Fibroblast of lung (primary cell): ENCODE measurements at regions not wholly inside any gene's neighbourhood (a gene's known extent, or its start where the extent isn't known, plus 50 kb on each side); places are given as distances from the start of the nearest gene placed in this dataset.

Source experiments
- DNase-seq, 2 donors: peaks; one replicate each; pipeline versions ENCODE4 v3.0.0 to v3.0.0-alpha.2; 2010; ENCODE audit warnings: low read depth in 2 of 2
- H2AFZ ChIP-seq: 2 replicates; pipeline ENCODE4 v1.5.1; 2012; ENCODE audit warnings: low read length, control low read depth, inconsistent platforms
- H3K27ac ChIP-seq: 2 replicates; pipeline ENCODE4 v1.5.1; 2011; ENCODE audit warnings: low read length, control low read depth; ENCODE audit not compliant: insufficient read depth
- H3K27me3 ChIP-seq: 2 replicates; pipeline ENCODE4 v1.5.1; 2011; ENCODE audit warnings: mild to moderate bottlenecking, low read length; ENCODE audit not compliant: control insufficient read depth, insufficient read depth
- H3K36me3 ChIP-seq: 2 replicates; pipeline ENCODE4 v1.5.1; 2011; ENCODE audit warnings: low read length; ENCODE audit not compliant: control insufficient read depth, insufficient read depth
- H3K4me1 ChIP-seq: 2 replicates; pipeline ENCODE4 v1.5.1; 2011; ENCODE audit warnings: low read length; ENCODE audit not compliant: control insufficient read depth, insufficient read depth; ENCODE audit errors: extremely low read depth
- H3K4me2 ChIP-seq: 2 replicates; pipeline ENCODE4 v1.5.1; 2011; ENCODE audit warnings: low read length, control low read depth; ENCODE audit not compliant: insufficient read depth; ENCODE audit errors: extremely low read depth
- H3K4me3 ChIP-seq, 4 experiments: fragments of 200-600 bp in 1 of 4; sonication (generic) in 1 of 4; replicated peaks in 1 of 4; 2 replicates each; pipeline ENCODE4 v1.5.1; 2011 to 2016; ENCODE audit warnings: low read length in 4 of 4, low read depth in 3 of 4, mild to moderate bottlenecking in 3 of 4, control low read depth in 2 of 4, inconsistent platforms in 1 of 4, mixed read lengths in 1 of 4; ENCODE audit not compliant: insufficient read depth in 1 of 4; ENCODE audit errors: control extremely low read depth in 1 of 4
- H3K79me2 ChIP-seq: 2 replicates; pipeline ENCODE4 v1.5.1; 2012; ENCODE audit warnings: mild to moderate bottlenecking, low read length, inconsistent platforms; ENCODE audit not compliant: control insufficient read depth, insufficient read depth
- H3K9ac ChIP-seq: 2 replicates; pipeline ENCODE4 v1.5.1; 2011; ENCODE audit warnings: mild to moderate bottlenecking, low read length, control low read depth; ENCODE audit not compliant: insufficient read depth
- H3K9me3 ChIP-seq: 2 replicates; pipeline ENCODE4 v1.5.1; 2012; ENCODE audit warnings: low read depth, low read length; ENCODE audit not compliant: control insufficient read depth, insufficient read depth
- H4K20me1 ChIP-seq: 2 replicates; pipeline ENCODE4 v1.5.1; 2011; ENCODE audit warnings: low read length; ENCODE audit not compliant: control insufficient read depth, insufficient read depth; ENCODE audit errors: extremely low read depth
- CTCF ChIP-seq, 2 donors: IDR thresholded peaks in 1 of 2; conservative IDR thresholded peaks in 1 of 2; 1 replicate in 1 of 2; 2 replicates in 1 of 2; pipeline ENCODE4 v1.5.1; 2011 to 2012; ENCODE audit warnings: low read length in 2 of 2, control low read depth in 1 of 2, inconsistent platforms in 1 of 2, low read depth in 1 of 2, mild to moderate bottlenecking in 1 of 2
- EZH2 ChIP-seq: IDR thresholded peaks from 2 replicates; pipeline ENCODE4 v1.5.1; 2012; ENCODE audit warnings: low read length, control low read depth, mild to moderate bottlenecking; ENCODE audit errors: missing control alignments

GRCh38 chr1:4309676-4310320 is 344.6 kb upstream of the AJAP1 start:
- Histone ChIP-seq H3K4me3 (no peak overlapping the region), H3K9me3 (no peaks in the 10 kb centered on the region), H3K79me2 (no peaks in the 10 kb centered on the region), H3K27ac (no peak overlapping the region), H2AFZ (no peak overlapping the region), H3K9ac (no peak overlapping the region), H4K20me1 (no peaks in the 10 kb centered on the region), H3K4me2 (no peak overlapping the region), H3K4me1 (no peaks in the 10 kb centered on the region), H3K36me3 (no peaks in the 10 kb centered on the region), H3K27me3 (no peaks in the 10 kb centered on the region)
- TF ChIP-seq EZH2 (no peak), CTCF (conservative IDR thresholded peaks at IDR 0.05 in 1 of 2, IDR thresholded peaks at IDR 0.05 in 1 of 2; ENCODE audit: low read depth in 1 of 2, low read length in 2 of 2) (no peak)
- DNase-seq = no peak

- H4K20me1 ChIP-seq = no peaks in the 10 kb centered on the region
- no peak overlapping the region for H3K9ac ChIP-seq
- H3K27ac ChIP-seq = no peak overlapping the region
- H3K79me2 ChIP-seq = no peaks in the 10 kb centered on the region
- H2AFZ ChIP-seq = no peak overlapping the region
- no peaks in the 10 kb centered on the region for H3K27me3 ChIP-seq
- no peak overlapping the region for H3K4me2 ChIP-seq
- DNase-seq = no peak
- no peaks in the 10 kb centered on the region for H3K9me3 ChIP-seq
- H3K4me3 ChIP-seq = no peak overlapping the region
- TF ChIP-seq EZH2 = no peak
- TF ChIP-seq CTCF (conservative IDR thresholded peaks at IDR 0.05 in 1 of 2, IDR thresholded peaks at IDR 0.05 in 1 of 2; ENCODE audit: low read depth in 1 of 2, low read length in 2 of 2) = no peak
- H3K4me1 ChIP-seq = no peaks in the 10 kb centered on the region
- no peaks in the 10 kb centered on the region for H3K36me3 ChIP-seq
Measured at GRCh38 chr1:4310396-4310923, 343.9 kb upstream of the AJAP1 start.

GRCh38 chr1:4312024-4312423 is 342.4 kb upstream of the AJAP1 start:
- H3K4me2 ChIP-seq = no peak overlapping the region
- no peak overlapping the region for H3K4me3 ChIP-seq
- no peaks in the 10 kb centered on the region for H3K4me1 ChIP-seq
- H3K27ac ChIP-seq = no peak overlapping the region
- H3K27me3 ChIP-seq = no peaks in the 10 kb centered on the region
- H3K9me3 ChIP-seq = no peaks in the 10 kb centered on the region
- no peaks in the 10 kb centered on the region for H4K20me1 ChIP-seq
- H2AFZ ChIP-seq = no peak overlapping the region
- no peak overlapping the region for H3K9ac ChIP-seq
- no peaks in the 10 kb centered on the region for H3K79me2 ChIP-seq
- TF ChIP-seq EZH2 (no peak), CTCF (conservative IDR thresholded peaks at IDR 0.05 in 1 of 2, IDR thresholded peaks at IDR 0.05 in 1 of 2; ENCODE audit: low read depth in 1 of 2, low read length in 2 of 2) (no peak)
- H3K36me3 ChIP-seq = no peaks in the 10 kb centered on the region
- DNase-seq = no peak
